ENCODE measurements at regions not wholly inside any gene's neighbourhood (a gene's known extent, or its start where the extent isn't known, plus 50 kb on each side); places are given as distances from the start of the nearest gene placed in this dataset.

DNA sequence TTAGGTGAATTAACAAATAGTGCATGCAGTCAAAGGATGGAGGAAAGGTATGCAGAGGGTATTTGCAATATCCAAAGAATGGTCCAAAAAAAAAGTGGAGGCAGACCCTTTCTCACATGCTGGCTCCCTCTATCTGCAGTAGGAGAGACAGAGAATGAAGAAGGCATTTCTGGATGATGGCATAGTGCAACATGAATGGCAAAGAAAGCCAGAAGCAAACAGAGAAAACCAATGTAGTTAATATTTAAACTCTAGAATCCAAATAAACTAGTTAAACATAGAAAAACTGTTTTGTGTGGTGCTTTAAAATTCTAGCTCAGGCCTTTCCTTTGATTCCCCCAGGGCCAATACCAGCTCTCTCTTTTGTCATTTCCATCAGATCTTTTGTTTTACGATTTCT lies 403.1 kb upstream of the WWC1 start:
- TF ChIP-seq, protein P1, sequence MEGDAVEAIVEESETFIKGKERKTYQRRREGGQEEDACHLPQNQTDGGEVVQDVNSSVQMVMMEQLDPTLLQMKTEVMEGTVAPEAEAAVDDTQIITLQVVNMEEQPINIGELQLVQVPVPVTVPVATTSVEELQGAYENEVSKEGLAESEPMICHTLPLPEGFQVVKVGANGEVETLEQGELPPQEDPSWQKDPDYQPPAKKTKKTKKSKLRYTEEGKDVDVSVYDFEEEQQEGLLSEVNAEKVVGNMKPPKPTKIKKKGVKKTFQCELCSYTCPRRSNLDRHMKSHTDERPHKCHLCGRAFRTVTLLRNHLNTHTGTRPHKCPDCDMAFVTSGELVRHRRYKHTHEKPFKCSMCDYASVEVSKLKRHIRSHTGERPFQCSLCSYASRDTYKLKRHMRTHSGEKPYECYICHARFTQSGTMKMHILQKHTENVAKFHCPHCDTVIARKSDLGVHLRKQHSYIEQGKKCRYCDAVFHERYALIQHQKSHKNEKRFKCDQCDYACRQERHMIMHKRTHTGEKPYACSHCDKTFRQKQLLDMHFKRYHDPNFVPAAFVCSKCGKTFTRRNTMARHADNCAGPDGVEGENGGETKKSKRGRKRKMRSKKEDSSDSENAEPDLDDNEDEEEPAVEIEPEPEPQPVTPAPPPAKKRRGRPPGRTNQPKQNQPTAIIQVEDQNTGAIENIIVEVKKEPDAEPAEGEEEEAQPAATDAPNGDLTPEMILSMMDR (IDR thresholded peaks at IDR 0.05; ENCODE audit: unreplicated experiment), result no peak
- Mint-ChIP-seq H3K36me3 (ENCODE audit: insufficient read depth) (no peaks in the 10 kb centered on the region), H3K9me3 (ENCODE audit: low read depth) (no peaks in the 10 kb centered on the region), H3K4me1 (ENCODE audit: low read depth) (peaks cover 7% of the 10 kb centered on the region), H3K4me3 (ENCODE audit: low read depth) (no peak overlapping the region), H3K27me3 (no peaks in the 10 kb centered on the region), H3K27ac (peak overlapping the region; percentile 63)
- no peak for DNase-seq (ENCODE audit: low spot score, unreplicated experiment)

DNA sequence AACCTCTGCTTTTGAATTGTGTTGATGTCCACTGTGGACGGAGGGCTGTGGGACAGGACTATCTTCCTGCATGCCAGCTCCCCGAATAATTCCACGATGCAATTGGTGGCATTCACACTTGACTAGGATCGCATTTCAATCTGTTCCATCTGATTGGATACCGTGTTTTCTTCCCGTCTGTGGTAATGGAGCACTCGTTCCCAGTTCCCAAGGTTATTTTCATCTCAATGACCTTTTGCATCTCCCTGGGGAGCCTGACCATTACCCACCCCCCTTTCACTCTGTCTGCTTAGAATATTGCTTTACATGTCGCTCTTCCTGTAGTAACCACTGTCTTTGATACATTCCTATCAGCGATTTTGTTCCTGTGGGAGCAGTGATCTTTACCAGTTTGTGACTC lies 402.2 kb upstream of the WWC1 start:
- H3K36me3 Mint-ChIP-seq (ENCODE audit: insufficient read depth), result no peaks in the 10 kb centered on the region
- no peak overlapping the region for H3K27ac Mint-ChIP-seq
- H3K4me3 Mint-ChIP-seq (ENCODE audit: low read depth), result no peak overlapping the region
- peaks cover 7% of the 10 kb centered on the region for H3K4me1 Mint-ChIP-seq (ENCODE audit: low read depth)
- DNase-seq (ENCODE audit: low spot score, unreplicated experiment), result no peak
- TF ChIP-seq, protein P1 (IDR thresholded peaks at IDR 0.05; ENCODE audit: unreplicated experiment), result no peak
- H3K27me3 Mint-ChIP-seq, result peaks cover 2% of the 10 kb centered on the region
- H3K9me3 Mint-ChIP-seq (ENCODE audit: low read depth), result no peaks in the 10 kb centered on the region

DNA sequence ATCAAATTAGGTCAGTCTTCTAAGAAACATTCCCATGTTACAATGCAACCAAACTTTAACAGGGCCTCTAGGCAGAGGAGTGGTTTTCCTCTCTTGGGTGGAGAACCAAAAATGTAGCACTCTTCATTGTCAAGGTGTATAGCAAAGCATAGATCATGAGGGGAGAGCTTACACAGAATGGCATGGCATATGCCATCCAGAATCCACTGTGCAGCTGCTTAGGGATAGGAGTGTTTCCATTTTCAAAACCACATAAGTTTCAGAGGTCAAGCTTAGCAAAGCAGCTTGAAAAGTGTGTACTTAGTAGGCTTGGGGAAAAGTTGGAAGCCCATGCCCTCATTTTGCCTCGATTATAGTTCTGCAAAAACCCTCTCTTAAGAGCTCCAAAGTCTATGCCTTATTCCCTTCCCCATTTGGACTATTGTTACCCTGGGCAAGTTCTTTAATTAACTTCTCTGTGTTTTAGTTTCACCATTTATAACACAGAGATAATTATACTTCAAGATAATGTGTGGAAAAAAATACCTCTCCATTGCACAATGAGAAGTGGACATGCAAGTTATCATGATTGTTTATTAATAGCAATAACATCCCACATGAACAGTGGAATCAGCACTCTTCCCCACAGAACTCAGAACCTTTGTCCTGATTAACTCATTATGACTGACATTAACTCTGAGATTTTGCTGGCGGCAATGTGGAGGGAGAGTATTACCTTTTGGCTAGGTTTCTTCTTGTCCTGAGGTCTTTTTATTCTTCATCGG lies 398.9 kb upstream of the WWC1 start:
- Mint-ChIP-seq H3K9me3 (ENCODE audit: low read depth) (no peaks in the 10 kb centered on the region), H3K36me3 (ENCODE audit: insufficient read depth) (no peaks in the 10 kb centered on the region), H3K27me3 (peaks cover 11% of the 10 kb centered on the region), H3K27ac (no peak overlapping the region), H3K4me3 (ENCODE audit: low read depth) (no peak overlapping the region), H3K4me1 (ENCODE audit: low read depth) (peaks cover 7% of the 10 kb centered on the region)
- no peak for DNase-seq (ENCODE audit: low spot score, unreplicated experiment)
- TF ChIP-seq, protein P1 (IDR thresholded peaks at IDR 0.05; ENCODE audit: unreplicated experiment), result no peak

DNA sequence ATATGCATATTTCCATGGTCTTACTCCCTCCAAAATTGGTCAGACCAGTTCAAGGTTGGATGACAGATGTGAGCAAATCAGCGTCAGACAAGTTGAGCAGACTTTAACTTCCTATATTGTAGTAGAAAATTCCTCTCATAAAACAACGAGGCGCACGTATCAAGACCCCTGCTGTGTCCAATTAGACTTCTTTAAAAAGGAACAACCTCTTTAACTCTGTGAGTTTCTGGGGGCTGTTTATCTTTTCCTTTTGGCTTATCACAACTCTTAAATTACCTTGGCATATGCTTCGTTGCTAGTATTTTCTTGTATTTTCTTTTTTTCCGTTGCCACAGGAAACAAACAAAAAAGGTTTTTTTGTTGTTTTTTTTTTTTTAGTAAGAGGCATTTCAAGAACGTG lies 398.2 kb upstream of the WWC1 start:
- H3K4me1 Mint-ChIP-seq (ENCODE audit: low read depth), result peaks cover 7% of the 10 kb centered on the region
- peaks cover 11% of the 10 kb centered on the region for H3K27me3 Mint-ChIP-seq
- no peak overlapping the region for H3K27ac Mint-ChIP-seq
- no peak overlapping the region for H3K4me3 Mint-ChIP-seq (ENCODE audit: low read depth)
- DNase-seq (ENCODE audit: low spot score, unreplicated experiment), result no peak
- no peaks in the 10 kb centered on the region for H3K36me3 Mint-ChIP-seq (ENCODE audit: insufficient read depth)
- TF ChIP-seq, protein P1 (IDR thresholded peaks at IDR 0.05; ENCODE audit: unreplicated experiment), result no peak
- H3K9me3 Mint-ChIP-seq (ENCODE audit: low read depth), result no peaks in the 10 kb centered on the region

DNA sequence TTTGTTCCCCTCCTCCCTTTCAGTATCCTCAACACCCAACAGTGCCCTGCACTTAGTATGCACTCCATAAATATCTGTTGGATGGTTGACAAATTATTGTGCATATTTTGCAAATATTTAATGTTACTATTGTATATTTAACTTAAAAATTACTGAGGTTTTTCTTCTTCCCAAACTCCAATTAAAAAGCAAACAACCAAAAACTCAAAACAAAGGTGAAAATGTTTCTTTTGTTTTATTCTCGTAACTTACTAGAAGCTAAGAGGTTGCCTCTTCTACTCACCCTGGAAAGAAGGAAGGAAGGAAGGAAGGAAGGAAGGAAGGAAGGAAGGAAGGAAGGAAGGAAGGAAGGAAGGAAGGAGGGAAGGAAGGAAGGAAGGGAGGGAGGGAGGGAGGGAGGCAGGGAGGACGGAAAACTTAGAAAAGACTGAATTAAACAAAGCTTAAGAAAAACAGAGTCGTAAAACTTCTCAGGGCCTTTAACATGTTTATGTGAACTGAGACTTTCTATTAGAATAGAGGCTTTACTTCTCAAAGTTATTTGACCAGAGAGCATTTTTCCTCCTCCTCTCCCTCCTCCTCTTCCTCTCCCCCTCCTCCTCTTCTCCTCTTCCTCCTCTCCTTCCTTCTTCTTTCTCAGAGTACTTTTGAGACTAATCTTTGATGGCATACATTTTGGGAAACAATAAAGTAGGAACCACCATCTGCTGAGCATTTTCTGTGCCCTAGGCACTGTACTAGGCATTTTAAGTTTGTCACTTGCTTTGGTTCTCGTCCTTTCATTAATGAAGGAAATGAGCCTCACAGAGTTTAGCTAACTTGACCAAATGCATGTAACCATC lies 396.6 kb upstream of the WWC1 start:
- Mint-ChIP-seq H3K27ac (no peak overlapping the region), H3K4me1 (ENCODE audit: low read depth) (no peaks in the 10 kb centered on the region)
- no peak for DNase-seq (ENCODE audit: low spot score, unreplicated experiment)

More for the DNA sequence above, 396.6 kb upstream of the WWC1 start:
- peaks cover 19% of the 10 kb centered on the region for H3K27me3 Mint-ChIP-seq
- H3K9me3 Mint-ChIP-seq (ENCODE audit: low read depth), result no peaks in the 10 kb centered on the region
- H3K36me3 Mint-ChIP-seq (ENCODE audit: insufficient read depth), result no peaks in the 10 kb centered on the region
- TF ChIP-seq, protein P1 (IDR thresholded peaks at IDR 0.05; ENCODE audit: unreplicated experiment), result no peak
- no peak overlapping the region for H3K4me3 Mint-ChIP-seq (ENCODE audit: low read depth)
